GM23248 (cell line): ENCODE measurements at regions not wholly inside any gene's neighbourhood (a gene's known extent, or its start where the extent isn't known, plus 50 kb on each side); places are given as distances from the start of the nearest gene placed in this dataset.

Experiments
- DNase-seq: peaks from one replicate; pipeline ENCODE4 v3.0.0-alpha.2; 2015
- H2AFZ ChIP-seq: fragments of 200-600 bp; sonication (generic); 2 replicates; pipeline ENCODE4 v1.6.1; 2016; ENCODE audit warnings: antibody characterized with exemption
- H3F3A ChIP-seq: fragments of 200-600 bp; sonication (generic); 2 replicates; pipeline ENCODE4 v1.6.1; 2016; ENCODE audit warnings: mild to moderate bottlenecking, antibody characterized with exemption, mixed run types; ENCODE audit not compliant: insufficient read depth
- H3K27ac ChIP-seq: fragments of 200-600 bp; sonication (generic); 2 replicates; pipeline ENCODE4 v1.5.1; 2016; ENCODE audit warnings: mild to moderate bottlenecking
- H3K27me3 ChIP-seq: fragments of 200-600 bp; sonication (generic); replicated peaks from 2 replicates; pipeline ENCODE4 v1.6.1; 2016; ENCODE audit warnings: mild to moderate bottlenecking; ENCODE audit not compliant: insufficient read depth
- H3K36me3 ChIP-seq: fragments of 200-600 bp; sonication (generic); 2 replicates; pipeline ENCODE4 v1.6.1; 2016; ENCODE audit warnings: low read depth, mild to moderate bottlenecking
- H3K4me1 ChIP-seq: fragments of 200-600 bp; sonication (generic); 2 replicates; pipeline ENCODE4 v1.6.1; 2016; ENCODE audit warnings: mild to moderate bottlenecking; ENCODE audit not compliant: insufficient read depth
- H3K4me2 ChIP-seq: fragments of 200-600 bp; sonication (generic); one replicate; pipeline ENCODE4 v1.6.1; 2016; ENCODE audit warnings: mild to moderate bottlenecking; ENCODE audit not compliant: unreplicated experiment
- H3K4me3 ChIP-seq: fragments of 200-600 bp; sonication (generic); 2 replicates; pipeline ENCODE4 v1.5.1; 2016; ENCODE audit warnings: mild to moderate bottlenecking
- H3K79me2 ChIP-seq: fragments of 200-600 bp; sonication (generic); 2 replicates; pipeline ENCODE4 v1.6.1; 2016; ENCODE audit warnings: mild to moderate bottlenecking; ENCODE audit not compliant: insufficient read depth
- H3K9ac ChIP-seq: fragments of 200-600 bp; sonication (generic); 2 replicates; pipeline ENCODE4 v1.6.1; 2016; ENCODE audit warnings: mild to moderate bottlenecking
- H3K9me2 ChIP-seq: fragments of 200-600 bp; sonication (generic); 2 replicates; pipeline ENCODE4 v1.6.1; 2016; ENCODE audit warnings: mixed run types, mild to moderate bottlenecking, moderate library complexity; ENCODE audit not compliant: insufficient read depth
- H3K9me3 ChIP-seq: fragments of 200-600 bp; sonication (generic); one replicate; pipeline ENCODE4 v1.6.1; 2017; ENCODE audit warnings: low read depth
- H4K20me1 ChIP-seq: fragments of 200-600 bp; sonication (generic); 2 replicates; pipeline ENCODE4 v1.6.0; 2016; ENCODE audit not compliant: insufficient read depth
- EZH2 ChIP-seq: fragments of 200-600 bp; sonication (generic); IDR thresholded peaks from 2 replicates; pipeline ENCODE4 v1.6.1; 2018; ENCODE audit warnings: antibody characterized with exemption, mild to moderate bottlenecking; ENCODE audit not compliant: insufficient read depth, poor library complexity, severe bottlenecking
- EZH2phosphoT487 ChIP-seq: fragments of 200-600 bp; sonication (generic); IDR thresholded peaks from 2 replicates; pipeline ENCODE4 v1.6.1; 2018; ENCODE audit warnings: antibody characterized with exemption, moderate library complexity, mild to moderate bottlenecking, low read depth; ENCODE audit not compliant: insufficient read depth
- WGBS, 2 experiments: methylation state at CpG; one replicate each; pipeline ENCODE4 v1.1.6; 2015 to 2017; ENCODE audit warnings: low lambda C conversion rate in 2 of 2, low coverage in 1 of 2; ENCODE audit errors: missing lambda C conversion rate in 2 of 2; 5-methylcytosine and 5-hydroxymethylcytosine counted together
- in situ Hi-C: fragments of 300-500 bp; cut with MboI; formaldehyde crosslinking; loops from 2 replicates; pipeline ENCODE4 v1.15.0; 2020

- Histone ChIP-seq H3F3A (peaks cover 16% of the 10 kb centered on the region), H3K4me2 (peak overlapping the region; percentile 43), H3K4me3 (no peak overlapping the region), H3K9me2 (no peaks in the 10 kb centered on the region), H3K9ac (no peak overlapping the region), H3K79me2 (no peaks in the 10 kb centered on the region), H3K9me3 (no peaks in the 10 kb centered on the region), H3K27ac (peak overlapping the region; percentile 46), H3K36me3 (no peaks in the 10 kb centered on the region), H3K27me3 (no peaks in the 10 kb centered on the region), H4K20me1 (no peaks in the 10 kb centered on the region), H3K4me1 (peaks cover 49% of the 10 kb centered on the region), H2AFZ (peak overlapping the region; percentile 35; the same call in 1 of the 2 replicates)
- peak; percentile 44 for DNase-seq
- 64 to 69% methylated on average over 4 of the region's 4 CpGs for WGBS, 2 experiments
- TF ChIP-seq EZH2phosphoT487 (no peak), EZH2 (no peak)
- in situ Hi-C loops, result no loop called here
Observed at GRCh38 chr15:87736891-87737389, 519.6 kb downstream of the NTRK3 start.

GRCh38 chr15:87736401-87736800 is 520.1 kb downstream of the NTRK3 start:
- Histone ChIP-seq H3K4me1 (peaks cover 49% of the 10 kb centered on the region), H4K20me1 (no peaks in the 10 kb centered on the region), H3K36me3 (no peaks in the 10 kb centered on the region), H3K9me3 (no peaks in the 10 kb centered on the region), H3K4me2 (peak overlapping the region; percentile 43), H3K4me3 (no peak overlapping the region), H2AFZ (peak overlapping the region; percentile 35; the same call in 1 of the 2 replicates), H3K27ac (peak overlapping the region; percentile 46), H3F3A (peaks cover 16% of the 10 kb centered on the region), H3K9me2 (no peaks in the 10 kb centered on the region), H3K79me2 (no peaks in the 10 kb centered on the region), H3K9ac (no peak overlapping the region), H3K27me3 (no peaks in the 10 kb centered on the region)
- WGBS, 2 experiments, result 23 to 37% methylated on average over 3 of the region's 3 CpGs
- DNase-seq, result peak; percentile 63
- in situ Hi-C loops, result no loop called here
- TF ChIP-seq EZH2, result no peak
- TF ChIP-seq EZH2phosphoT487, result no peak

GRCh38 chr15:87735522-87735921 is 521.0 kb downstream of the NTRK3 start:
- Histone ChIP-seq H3K4me2 (peak overlapping the region; percentile 43), H3K79me2 (no peaks in the 10 kb centered on the region), H3K27ac (no peak overlapping the region), H3K36me3 (no peaks in the 10 kb centered on the region), H2AFZ (no peak overlapping the region), H3K4me3 (no peak overlapping the region), H3K27me3 (no peaks in the 10 kb centered on the region), H3K4me1 (peaks cover 41% of the 10 kb centered on the region), H3F3A (peaks cover 16% of the 10 kb centered on the region), H3K9ac (no peak overlapping the region), H3K9me3 (no peaks in the 10 kb centered on the region), H4K20me1 (no peaks in the 10 kb centered on the region), H3K9me2 (no peaks in the 10 kb centered on the region)
- in situ Hi-C loops, result no loop called here
- WGBS, 2 experiments, result 75 to 79% methylated on average over 7 to 8 of the region's 8 CpGs
- no peak for DNase-seq
- no peak for TF ChIP-seq EZH2phosphoT487
- no peak for TF ChIP-seq EZH2

GRCh38 chr15:87734571-87735373 is 521.8 kb downstream of the NTRK3 start:
- in situ Hi-C loops, result no loop called here
- DNase-seq, result no peak
- H3K9ac ChIP-seq, result no peak overlapping the region
- peaks cover 16% of the 10 kb centered on the region for H3F3A ChIP-seq
- H3K4me2 ChIP-seq, result no peak overlapping the region
- H4K20me1 ChIP-seq, result no peaks in the 10 kb centered on the region
- H3K9me2 ChIP-seq, result no peaks in the 10 kb centered on the region
- no peaks in the 10 kb centered on the region for H3K9me3 ChIP-seq
- H3K27me3 ChIP-seq, result no peaks in the 10 kb centered on the region
- H3K4me1 ChIP-seq, result peaks cover 33% of the 10 kb centered on the region
- H2AFZ ChIP-seq, result no peak overlapping the region
- H3K79me2 ChIP-seq, result no peaks in the 10 kb centered on the region
- no peak overlapping the region for H3K4me3 ChIP-seq
- 67 to 68% methylated on average over 10 to 11 of the region's 11 CpGs for WGBS, 2 experiments
- TF ChIP-seq EZH2 (no peak), EZH2phosphoT487 (no peak)
- H3K36me3 ChIP-seq, result no peaks in the 10 kb centered on the region
- H3K27ac ChIP-seq, result no peak overlapping the region
